HG02852 (cell line): ENCODE measurements at regions not wholly inside any gene's neighbourhood (a gene's known extent, or its start where the extent isn't known, plus 50 kb on each side); places are given as distances from the start of the nearest gene placed in this dataset.
"Not testable (repeated sequence)": the region's sequence is repeated elsewhere in the genome, so short reads cannot be mapped to it uniquely, and the experiment has no call there.

Source experiments
- ATAC-seq: cut with Tn5 transposase; IDR thresholded peaks from one replicate; pipeline ENCODE4 v1.9.1; 2021; ENCODE audit warnings: mild to moderate bottlenecking, moderate library complexity; ENCODE audit not compliant: unreplicated experiment

- no peak for ATAC-seq
Measured at GRCh38 chr7:50251765-50252164, 52.8 kb upstream of the IKZF1 start.

DNA sequence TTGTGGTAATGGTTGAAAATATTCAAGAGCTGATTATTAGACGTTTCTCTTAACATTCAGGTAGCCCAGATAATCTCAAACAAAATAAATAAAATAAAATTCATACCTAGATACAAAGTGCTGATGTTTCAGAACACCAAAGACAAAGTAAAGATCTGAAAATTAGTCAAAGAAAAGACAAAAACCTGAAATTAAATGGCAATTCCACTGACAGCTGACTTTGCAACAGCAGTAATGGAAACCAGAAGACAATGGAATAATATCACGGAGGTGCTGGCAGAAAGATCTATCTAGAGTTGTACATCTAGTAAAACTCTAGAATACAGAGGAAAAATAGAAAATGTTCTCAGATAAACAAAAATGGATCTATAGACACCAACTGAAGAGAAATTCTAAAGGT lies 58.0 kb upstream of the IKZF1 start:
- no peak for ATAC-seq

DNA sequence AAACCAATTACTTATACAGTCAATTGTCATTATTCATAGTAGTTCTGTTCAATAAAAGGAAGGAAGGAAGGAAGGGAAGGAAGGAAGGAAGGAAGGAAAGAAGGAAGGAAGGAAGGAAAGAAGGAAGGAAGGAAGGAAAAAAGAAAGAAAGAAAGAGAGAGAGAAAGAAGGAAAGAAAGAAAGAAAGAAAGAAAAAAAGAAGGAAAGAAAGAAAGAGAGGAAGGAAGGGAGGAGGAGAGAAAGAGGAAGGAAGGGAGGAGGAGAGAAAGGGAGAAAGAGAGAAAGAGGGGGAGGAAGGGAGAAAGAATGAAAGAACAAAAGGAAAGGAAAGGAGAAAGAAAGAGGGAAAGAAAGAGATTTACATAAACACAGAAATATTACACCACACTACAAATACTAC lies 62.4 kb upstream of the IKZF1 start:
- ATAC-seq = not testable (repeated sequence)

GRCh38 chr7:50240699-50241098 lies 63.8 kb upstream of the IKZF1 start:
- not testable (repeated sequence) for ATAC-seq

DNA sequence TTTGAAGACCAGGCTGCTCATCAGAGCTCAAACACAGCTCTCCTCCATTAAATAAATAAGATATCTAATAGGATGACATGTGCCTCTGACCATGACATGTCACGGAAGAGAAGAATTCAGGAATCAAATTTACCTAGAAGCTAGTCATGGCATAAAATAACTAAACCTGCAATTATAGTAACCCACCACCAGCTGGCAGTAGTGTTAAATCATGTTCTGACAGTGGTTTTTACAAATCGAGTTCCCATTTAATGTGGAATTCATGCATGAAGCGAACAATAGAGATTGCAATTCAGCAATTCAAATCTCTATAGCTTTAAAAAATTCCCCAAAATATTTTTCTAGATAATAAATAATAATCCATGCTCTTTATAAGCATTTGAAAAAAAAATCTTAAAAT lies 74.6 kb upstream of the IKZF1 start:
- ATAC-seq = no peak

DNA sequence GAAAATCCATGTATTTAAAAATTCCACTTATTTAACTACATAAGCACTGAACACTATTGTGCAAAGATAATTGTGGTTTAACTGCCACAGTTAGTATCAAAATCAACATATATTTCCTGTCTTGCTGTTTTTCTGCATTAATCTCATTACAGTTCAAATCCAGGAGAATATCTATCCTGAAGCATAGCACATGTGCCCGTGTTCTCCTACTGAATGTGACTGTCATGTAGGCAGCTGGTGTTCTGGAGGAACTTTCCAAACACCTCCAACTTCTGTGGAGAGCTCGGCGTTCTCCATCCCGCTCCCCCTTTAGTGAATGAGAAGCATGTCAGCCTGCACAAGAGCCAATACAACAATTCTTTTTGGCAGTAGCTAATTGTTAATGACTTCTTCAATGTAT lies 76.4 kb upstream of the IKZF1 start:
- ATAC-seq = no peak

DNA sequence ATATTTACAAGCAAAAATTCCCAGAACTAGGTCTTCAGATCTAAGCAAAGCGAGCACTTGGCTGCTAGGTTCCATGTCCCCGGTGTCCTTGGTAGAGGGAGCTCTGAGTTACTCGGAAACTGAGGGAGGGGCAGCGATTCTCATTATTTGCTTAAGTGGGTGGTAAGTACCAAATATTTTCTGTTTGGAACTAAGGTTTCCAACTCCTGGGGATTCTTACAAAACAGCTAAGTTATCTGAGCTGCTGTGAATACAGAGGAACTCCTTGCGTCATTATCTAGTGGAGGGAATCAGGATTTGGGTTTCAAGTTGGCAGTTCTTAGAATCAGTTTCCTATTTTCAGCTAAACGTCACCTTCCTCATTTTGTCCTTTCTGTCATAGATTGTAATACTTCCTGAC lies 76.8 kb upstream of the IKZF1 start:
- ATAC-seq = no peak

DNA sequence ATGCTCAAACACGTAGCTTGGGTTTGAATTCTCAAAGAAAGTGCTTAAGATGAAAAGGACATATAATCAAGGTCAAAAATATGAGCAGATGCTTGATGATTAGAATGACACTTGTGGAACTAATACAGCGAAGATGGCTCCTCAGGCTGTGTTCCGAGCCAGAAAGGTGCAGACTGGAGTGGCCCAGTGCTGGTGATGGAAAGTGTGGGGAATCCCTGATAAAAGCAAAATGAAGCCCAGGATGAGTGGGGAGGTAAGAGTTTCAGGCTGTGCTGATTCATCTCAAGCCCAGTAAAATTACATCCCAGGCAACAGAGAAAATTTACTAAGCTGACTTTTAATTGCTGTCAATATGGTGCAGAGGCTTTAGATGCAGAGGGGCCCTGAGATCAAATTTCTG lies 77.8 kb upstream of the IKZF1 start:
- ATAC-seq = peak; percentile 83

DNA sequence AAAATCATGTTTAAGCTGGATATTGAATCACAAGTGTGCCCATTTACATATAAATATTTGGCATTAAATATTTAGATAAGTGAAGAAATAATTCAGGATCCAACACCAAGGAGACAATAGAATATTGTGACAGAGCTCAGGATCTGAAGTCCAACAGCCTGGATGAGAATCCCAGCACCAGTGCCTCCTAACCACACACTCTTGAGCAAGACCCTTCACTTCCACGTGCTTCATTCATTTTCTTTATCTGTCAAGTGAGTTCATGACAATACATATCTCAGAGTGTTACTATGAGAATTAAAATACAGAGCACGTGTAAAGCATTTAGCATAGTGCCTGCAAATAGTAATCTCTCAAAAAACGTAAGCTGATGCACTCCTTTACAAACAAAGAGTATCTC lies 78.4 kb upstream of the IKZF1 start:
- no peak for ATAC-seq

DNA sequence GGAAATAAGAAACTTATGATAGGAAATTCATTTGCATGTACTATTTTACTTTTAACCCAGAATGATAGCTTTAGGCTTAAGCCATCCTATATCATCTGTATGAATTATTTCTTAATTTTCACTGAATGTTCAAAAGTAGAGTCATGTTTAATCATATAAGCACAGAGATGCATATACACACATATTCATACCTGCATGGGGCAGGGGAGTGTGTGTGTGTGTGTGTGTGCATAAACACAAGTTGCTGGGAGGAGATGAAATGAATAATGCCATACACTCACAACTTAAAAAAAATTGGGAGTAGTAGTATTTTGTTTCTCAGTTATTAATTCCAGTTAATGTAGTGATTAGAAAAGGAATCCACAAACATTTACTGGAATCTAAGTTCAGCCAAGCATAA lies 83.1 kb upstream of the IKZF1 start:
- no peak for ATAC-seq

DNA sequence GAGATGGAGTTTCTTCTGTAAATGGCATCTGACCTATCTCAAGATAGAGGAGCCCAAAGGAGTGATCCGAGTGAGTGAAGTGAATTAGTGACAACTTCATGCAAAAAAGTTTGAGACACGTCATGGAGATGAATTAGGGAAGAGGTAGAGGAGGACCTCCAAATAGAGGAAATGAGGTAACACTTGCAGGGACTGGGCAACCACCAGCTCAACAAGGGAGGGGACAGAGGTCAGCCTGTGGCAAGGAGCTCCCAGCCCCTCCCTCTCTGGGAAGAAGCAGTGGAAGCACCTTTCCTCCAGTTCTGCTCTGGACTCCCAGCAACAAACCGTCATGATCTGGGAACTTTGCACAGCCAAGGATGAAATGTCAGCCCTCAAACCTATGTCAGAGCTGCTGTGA lies 83.5 kb upstream of the IKZF1 start:
- ATAC-seq = no peak

DNA sequence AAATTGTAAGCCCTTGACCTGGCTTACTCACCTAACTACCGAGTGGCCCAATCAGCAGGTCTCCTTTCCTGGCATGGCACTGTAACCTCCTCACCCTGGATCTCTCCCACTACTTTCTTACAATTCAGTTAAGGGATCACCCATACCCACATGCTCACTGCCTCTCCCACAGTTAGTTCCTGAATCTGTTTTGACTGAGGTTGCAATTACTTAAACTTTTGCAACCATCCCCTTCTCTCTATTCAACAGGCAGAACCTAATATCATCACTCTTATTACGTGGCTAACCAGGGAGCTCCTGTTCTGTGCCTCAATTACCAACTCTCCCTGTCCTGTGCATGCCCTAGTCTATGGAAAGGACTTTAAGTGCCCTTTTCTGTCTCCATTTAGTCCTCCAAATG lies 84.2 kb upstream of the IKZF1 start:
- ATAC-seq = no peak

- ATAC-seq = no peak
Measured at GRCh38 chr7:50217821-50218281, 86.7 kb upstream of the IKZF1 start.

GRCh38 chr7:50217401-50217800 lies 87.1 kb upstream of the IKZF1 start:
- no peak for ATAC-seq

- ATAC-seq = no peak
Measured at GRCh38 chr7:50216626-50217025, 87.9 kb upstream of the IKZF1 start.

GRCh38 chr7:50214771-50215170 lies 89.7 kb upstream of the IKZF1 start:
- ATAC-seq = no peak

GRCh38 chr7:50214126-50214670 lies 90.3 kb upstream of the IKZF1 start:
- no peak for ATAC-seq

- ATAC-seq = no peak
Measured at GRCh38 chr7:50213622-50214017, 90.9 kb upstream of the IKZF1 start.

GRCh38 chr7:50212666-50213621 lies 91.6 kb upstream of the IKZF1 start:
- no peak for ATAC-seq

DNA sequence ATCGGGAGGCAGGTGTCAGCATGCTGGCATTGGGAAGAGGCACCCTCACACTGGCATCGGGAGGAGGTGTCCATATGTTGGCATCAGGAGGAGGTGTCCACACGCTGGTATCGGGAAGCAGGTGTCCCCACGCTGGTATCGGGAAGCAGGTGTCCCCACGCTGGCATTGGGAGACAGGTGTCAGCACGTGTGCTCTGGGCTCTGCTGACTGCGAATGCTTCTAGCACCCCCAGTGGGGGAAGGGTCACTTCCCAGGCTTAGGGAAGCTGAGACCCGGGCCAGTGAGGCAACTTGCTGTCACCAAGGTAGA lies 92.5 kb upstream of the IKZF1 start:
- ATAC-seq = no peak

- ATAC-seq = no peak
Measured at GRCh38 chr7:50211130-50212015, 93.1 kb upstream of the IKZF1 start.

DNA sequence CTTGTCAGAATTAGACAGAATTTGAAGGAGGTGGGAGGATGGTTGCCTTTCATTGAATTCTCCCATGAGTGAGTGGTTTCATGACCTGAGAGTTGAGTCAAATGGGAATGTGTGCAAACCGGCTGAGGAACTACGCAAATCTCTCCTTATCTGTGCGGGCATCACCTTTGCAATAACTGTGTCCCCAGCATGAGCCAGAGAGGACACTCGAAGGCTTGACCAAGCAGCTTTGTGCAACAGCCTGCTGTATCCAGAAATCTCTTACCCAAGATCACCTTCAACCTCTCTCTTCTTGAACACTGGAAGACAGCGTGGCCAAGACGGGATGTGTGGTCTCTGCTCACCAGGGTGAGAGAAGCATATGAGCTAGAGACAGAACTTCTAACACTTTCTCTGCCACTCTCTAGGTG lies 93.8 kb upstream of the IKZF1 start:
- ATAC-seq = peak; percentile 36
